ENCODE measurements at regions not wholly inside any gene's neighbourhood (a gene's known extent, or its start where the extent isn't known, plus 50 kb on each side); places are given as distances from the start of the nearest gene placed in this dataset.
A peak's percentile ranks its signal among the peaks of the same experiment; 100 is the strongest.

DNA sequence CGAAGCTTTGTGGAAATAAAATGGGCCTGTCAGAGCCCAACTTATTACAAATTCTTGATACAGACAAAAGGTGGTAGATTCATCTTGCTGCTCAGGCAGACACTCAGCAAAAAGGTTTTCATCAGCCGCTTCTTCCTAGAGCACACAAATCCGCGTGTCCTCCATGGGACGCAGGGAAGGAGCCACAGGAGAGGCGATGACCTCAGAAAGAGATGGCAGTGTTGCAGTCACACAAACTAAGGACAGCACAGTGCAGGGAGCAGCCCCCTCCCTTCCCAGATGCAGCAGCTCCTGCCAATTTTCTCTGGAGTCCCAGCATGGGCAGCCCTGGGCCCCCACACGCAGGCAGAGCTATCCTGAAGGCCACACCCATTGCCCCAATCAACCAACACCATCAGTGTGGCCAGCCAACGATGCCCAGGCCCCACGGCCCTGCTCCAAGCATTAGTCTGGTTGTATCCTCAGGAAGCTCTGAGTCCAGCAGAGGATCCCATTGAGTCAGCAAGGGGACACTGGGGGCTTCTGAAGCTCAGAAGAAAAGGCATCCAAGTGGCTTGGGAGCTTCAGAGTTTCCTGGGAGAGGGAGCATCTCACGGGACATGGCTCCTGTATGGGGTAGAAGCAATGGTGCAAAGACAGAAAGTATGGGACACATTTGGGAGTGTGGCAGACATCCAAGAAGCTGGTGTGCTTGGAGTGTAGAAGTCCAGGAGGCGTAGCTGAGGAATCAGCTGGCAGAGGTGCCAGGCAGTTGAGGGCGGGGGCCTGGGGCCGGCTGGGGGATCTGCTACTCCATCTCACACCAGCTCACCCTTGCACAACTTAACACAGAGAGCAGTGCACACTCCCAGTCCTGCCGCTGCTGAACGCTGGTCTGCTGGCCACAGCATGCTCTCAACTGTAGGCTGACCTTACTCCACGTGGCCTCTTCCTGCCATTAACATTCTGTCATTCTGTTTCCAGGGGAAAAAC, 142.1 kb upstream of the CST7 start:
- DNase-seq: peak; percentile 61
- H3K27me3 ChIP-seq (replicated peaks in 1 of 7): peaks cover 0 to 7% (median 0%) of the 10 kb centered on the region in 7 donors
- H3K4me3 ChIP-seq: no peak overlapping the region
- H3K4me1 ChIP-seq: no peaks in the 10 kb centered on the region
- no peaks in the 10 kb centered on the region for H3K9me3 ChIP-seq
- no peaks in the 10 kb centered on the region for H3K36me3 ChIP-seq
- no peak overlapping the region for H3K27ac ChIP-seq
- 78 to 85% (median 81%) methylated on average over 14 to 16 of the region's 16 CpGs for WGBS, 5 donors
- TF ChIP-seq, protein P1, sequence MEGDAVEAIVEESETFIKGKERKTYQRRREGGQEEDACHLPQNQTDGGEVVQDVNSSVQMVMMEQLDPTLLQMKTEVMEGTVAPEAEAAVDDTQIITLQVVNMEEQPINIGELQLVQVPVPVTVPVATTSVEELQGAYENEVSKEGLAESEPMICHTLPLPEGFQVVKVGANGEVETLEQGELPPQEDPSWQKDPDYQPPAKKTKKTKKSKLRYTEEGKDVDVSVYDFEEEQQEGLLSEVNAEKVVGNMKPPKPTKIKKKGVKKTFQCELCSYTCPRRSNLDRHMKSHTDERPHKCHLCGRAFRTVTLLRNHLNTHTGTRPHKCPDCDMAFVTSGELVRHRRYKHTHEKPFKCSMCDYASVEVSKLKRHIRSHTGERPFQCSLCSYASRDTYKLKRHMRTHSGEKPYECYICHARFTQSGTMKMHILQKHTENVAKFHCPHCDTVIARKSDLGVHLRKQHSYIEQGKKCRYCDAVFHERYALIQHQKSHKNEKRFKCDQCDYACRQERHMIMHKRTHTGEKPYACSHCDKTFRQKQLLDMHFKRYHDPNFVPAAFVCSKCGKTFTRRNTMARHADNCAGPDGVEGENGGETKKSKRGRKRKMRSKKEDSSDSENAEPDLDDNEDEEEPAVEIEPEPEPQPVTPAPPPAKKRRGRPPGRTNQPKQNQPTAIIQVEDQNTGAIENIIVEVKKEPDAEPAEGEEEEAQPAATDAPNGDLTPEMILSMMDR (IDR thresholded peaks at IDR 0.05 in 8 of 11, conservative IDR thresholded peaks at IDR 0.05 in 3 of 11): no peak
- TF ChIP-seq POLR2AphosphoS5 (IDR thresholded peaks at IDR 0.05) (no peak), POLR2A (IDR thresholded peaks at IDR 0.05) (no peak)
- intact Hi-C loops (cut with DNase I; ENCODE audit: low total_unique reads): no loop called here

DNA sequence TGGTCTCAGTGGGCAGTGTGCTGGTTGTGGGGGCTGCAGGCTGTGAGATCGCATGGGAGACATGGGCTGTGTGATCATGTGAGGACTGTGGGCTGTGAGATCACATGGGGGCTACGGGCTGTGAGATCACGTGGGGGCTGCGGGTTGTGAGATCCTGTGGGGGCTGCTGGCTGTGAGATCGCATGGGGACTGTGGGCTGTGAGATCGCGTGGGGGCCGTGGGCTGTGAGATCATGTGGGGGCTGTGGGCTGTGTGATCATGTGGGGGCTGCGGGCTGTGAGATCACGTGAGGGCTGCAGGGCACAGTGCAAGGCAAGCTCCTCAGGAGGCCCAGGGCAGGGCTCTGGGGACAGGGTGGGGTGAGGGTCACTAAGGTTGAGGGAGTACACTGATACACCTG, 140.5 kb upstream of the CST7 start:
- H3K36me3 ChIP-seq: no peaks in the 10 kb centered on the region
- no peaks in the 10 kb centered on the region for H3K9me3 ChIP-seq
- TF ChIP-seq, protein P1 (IDR thresholded peaks at IDR 0.05 in 8 of 11, conservative IDR thresholded peaks at IDR 0.05 in 3 of 11): no peak
- TF ChIP-seq POLR2A (IDR thresholded peaks at IDR 0.05) (no peak), POLR2AphosphoS5 (IDR thresholded peaks at IDR 0.05) (no peak)
- WGBS, 5 donors: 79 to 85% (median 80%) methylated on average over 10 of the region's 10 CpGs
- no peak overlapping the region for H3K27ac ChIP-seq
- DNase-seq: peak; percentile 61
- peaks cover 0 to 7% (median 0%) of the 10 kb centered on the region in 7 donors for H3K27me3 ChIP-seq (replicated peaks in 1 of 7)
- intact Hi-C loops (cut with DNase I; ENCODE audit: low total_unique reads): no loop called here
- no peaks in the 10 kb centered on the region for H3K4me1 ChIP-seq
- no peak overlapping the region for H3K4me3 ChIP-seq

DNA sequence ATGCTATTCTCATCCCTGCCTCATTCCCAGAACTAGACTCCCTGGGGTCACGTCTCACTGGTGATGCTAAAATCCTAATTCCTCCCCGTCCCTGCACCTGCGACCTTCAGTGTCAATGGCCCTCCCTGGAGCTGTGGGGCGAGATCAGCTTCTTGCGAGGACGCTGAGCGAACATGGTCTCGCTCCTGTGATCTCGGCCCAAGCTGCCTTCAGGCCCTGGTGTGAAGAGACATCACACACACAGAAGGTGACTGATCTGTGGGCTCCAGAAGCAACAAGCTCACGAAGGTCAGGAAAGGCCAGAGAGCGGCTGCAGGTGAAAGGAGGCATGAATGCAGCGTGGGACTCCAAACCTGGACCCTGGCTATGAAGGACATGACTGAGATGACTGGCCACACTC, 139.5 kb upstream of the CST7 start:
- H3K36me3 ChIP-seq: no peaks in the 10 kb centered on the region
- H3K4me3 ChIP-seq: no peak overlapping the region
- TF ChIP-seq POLR2AphosphoS5 (IDR thresholded peaks at IDR 0.05) (no peak), POLR2A (IDR thresholded peaks at IDR 0.05) (no peak)
- TF ChIP-seq, protein P1 (IDR thresholded peaks at IDR 0.05 in 8 of 11, conservative IDR thresholded peaks at IDR 0.05 in 3 of 11): no peak
- WGBS, 5 donors: 84 to 91% (median 86%) methylated on average over 11 to 12 of the region's 12 CpGs
- intact Hi-C loops (cut with DNase I; ENCODE audit: low total_unique reads): no loop called here
- H3K27ac ChIP-seq: no peak overlapping the region
- no peaks in the 10 kb centered on the region for H3K4me1 ChIP-seq
- peak; percentile 59 for DNase-seq
- H3K27me3 ChIP-seq (replicated peaks in 1 of 7): peaks cover 0 to 7% (median 0%) of the 10 kb centered on the region in 7 donors
- H3K9me3 ChIP-seq: no peaks in the 10 kb centered on the region

DNA sequence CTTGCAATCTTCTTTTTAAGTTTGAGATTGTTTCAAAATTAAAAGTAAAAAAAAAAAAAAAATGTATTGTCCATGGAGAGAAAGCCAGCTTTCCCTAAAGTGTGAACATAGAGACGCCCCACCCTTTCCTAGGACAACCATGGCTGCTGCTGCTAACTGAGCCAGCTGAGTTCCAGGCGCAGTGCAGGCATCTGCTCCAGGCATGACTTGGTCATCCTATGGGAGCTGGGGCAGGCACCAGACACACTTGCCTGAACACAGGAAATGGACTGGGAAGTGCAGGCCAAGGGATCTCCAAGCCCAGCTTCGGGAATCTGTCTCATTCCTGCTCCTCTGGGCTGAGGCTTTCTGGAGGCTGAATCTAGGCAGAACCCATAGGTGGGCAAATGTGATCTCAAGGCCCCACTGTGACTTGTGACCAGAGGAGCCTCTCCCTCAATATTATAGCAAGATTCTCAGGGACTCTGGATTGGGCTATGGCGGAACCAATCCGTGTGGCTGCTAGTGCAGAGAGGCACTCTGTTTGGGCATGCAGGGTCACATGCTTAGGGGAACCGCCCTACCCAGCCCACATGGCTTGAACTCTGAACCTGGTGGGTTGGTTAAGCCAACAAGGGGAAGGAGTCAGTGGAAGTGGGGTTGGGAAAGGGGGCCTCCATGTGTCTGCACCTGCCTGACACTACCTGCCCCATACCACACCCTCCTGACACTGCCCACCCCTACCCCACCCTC, 138.2 kb upstream of the CST7 start:
- peaks cover 0 to 7% (median 0%) of the 10 kb centered on the region in 7 donors for H3K27me3 ChIP-seq (replicated peaks in 1 of 7)
- DNase-seq: peak; percentile 44

More for the DNA sequence above, 138.2 kb upstream of the CST7 start:
- Histone ChIP-seq H3K4me1 (no peaks in the 10 kb centered on the region), H3K27ac (no peak overlapping the region), H3K4me3 (no peak overlapping the region), H3K9me3 (no peaks in the 10 kb centered on the region), H3K36me3 (no peaks in the 10 kb centered on the region)
- TF ChIP-seq POLR2AphosphoS5 (IDR thresholded peaks at IDR 0.05): no peak
- no peak for TF ChIP-seq POLR2A (IDR thresholded peaks at IDR 0.05)
- TF ChIP-seq, protein P1 (IDR thresholded peaks at IDR 0.05 in 8 of 11, conservative IDR thresholded peaks at IDR 0.05 in 3 of 11): no peak
- WGBS, 5 donors: 82 to 90% (median 88%) methylated on average over 6 of the region's 6 CpGs
- intact Hi-C loops (cut with DNase I; ENCODE audit: low total_unique reads): no loop called here
